ENCODE measurements at regions not wholly inside any gene's neighbourhood (a gene's known extent, or its start where the extent isn't known, plus 50 kb on each side); places are given as distances from the start of the nearest gene placed in this dataset.

- in situ Hi-C loops (cut with MboI): no loop called here
- TF ChIP-seq LARP7 (IDR thresholded peaks at IDR 0.05) (no peak), SRSF1 (IDR thresholded peaks at IDR 0.05; ENCODE audit: low read depth, low read length) (no peak), ZBTB33 (CRISPR knock-in tag; IDR thresholded peaks at IDR 0.05) (no peak), CBX2 (IDR thresholded peaks at IDR 0.05; ENCODE audit: insufficient read depth, low read length, poor library complexity, severe bottlenecking) (no peak), ARID4B (CRISPR knock-in tag; IDR thresholded peaks at IDR 0.05) (no peak), MTA3 (IDR thresholded peaks at IDR 0.05; ENCODE audit: borderline replicate concordance) (no peak), FOXP1 (CRISPR knock-in tag; IDR thresholded peaks at IDR 0.05) (no peak), MAZ (CRISPR knock-in tag; conservative IDR thresholded peaks at IDR 0.05 in 1 of 2, IDR thresholded peaks at IDR 0.05 in 1 of 2) (no peak), BMI1 (IDR thresholded peaks at IDR 0.05; ENCODE audit: low read length) (no peak), PATZ1 (CRISPR knock-in tag; IDR thresholded peaks at IDR 0.05; ENCODE audit: borderline replicate concordance) (no peak), KAT7 (CRISPR knock-in tag; IDR thresholded peaks at IDR 0.05; ENCODE audit: borderline replicate concordance) (no peak), TAF1 (IDR thresholded peaks at IDR 0.05; ENCODE audit: control insufficient read depth, extremely low read depth, insufficient read depth, low read length, severe bottlenecking) (no peak), MITF (IDR thresholded peaks at IDR 0.05) (no peak), CCAR2 (IDR thresholded peaks at IDR 0.05; ENCODE audit: low read depth, low read length) (no peak)
These were observed 152.7 kb upstream of the GLI3 start for GRCh38 chr7:42389697-42390096.

More at GRCh38 chr7:42389697-42390096, 152.7 kb upstream of the GLI3 start:
- FAIRE-seq (no peak), DNase-seq (ENCODE audit: extremely low read depth in 1 of 4, low spot score in 3 of 4) (no peak), ATAC-seq (no peak)
- no TSS peak for BruUV-seq (replicated peaks)
- no peaks in the 10 kb centered on the region for H3K79me2 ChIP-seq (ENCODE audit: control insufficient read depth, insufficient read depth, low read length)
- no peak overlapping the region for H3K27ac ChIP-seq (ENCODE audit: extremely low read depth, low read depth, low read length)
- no peaks in the 10 kb centered on the region for H3K9me1 ChIP-seq (ENCODE audit: control insufficient read depth, insufficient read depth, low read length)
- no peaks in the 10 kb centered on the region for H3K4me1 ChIP-seq (replicated peaks in 1 of 2; ENCODE audit: control insufficient read depth in 2 of 2, insufficient read depth in 2 of 2, low read length in 2 of 2)
- no peaks in the 10 kb centered on the region for H3K9me3 ChIP-seq (replicated peaks; ENCODE audit: control insufficient read depth, insufficient read depth, low read depth, low read length)
- ChIA-PET CTCF (ENCODE audit: low intra/inter-chr PET ratio) (no interaction called here), POLR2A (no interaction called here)
- H3K9ac ChIP-seq (ENCODE audit: insufficient read depth in 1 of 2, low read depth in 2 of 2, low read length in 2 of 2): no peak overlapping the region
- H2AFZ ChIP-seq (ENCODE audit: low read depth, low read length): no peak overlapping the region
- H3K36me3 ChIP-seq (ENCODE audit: control insufficient read depth, insufficient read depth, low read length): no peaks in the 10 kb centered on the region
- H3K27me3 ChIP-seq (ENCODE audit: control insufficient read depth in 2 of 2, insufficient read depth in 2 of 2, low read length in 2 of 2): no peaks in the 10 kb centered on the region
- WGBS (ENCODE audit: insufficient coverage, low coverage, missing lambda C conversion rate): 0% methylated on average over 1 of the region's 1 CpG
- intact Hi-C loops (cut with micrococcal nuclease): no loop called here
- H3K4me3 ChIP-seq: no peak overlapping the region
- no peak overlapping the region for H3K4me2 ChIP-seq (ENCODE audit: insufficient read depth, low read length)
- H4K20me1 ChIP-seq (replicated peaks; ENCODE audit: control insufficient read depth, insufficient read depth, low read length): no peaks in the 10 kb centered on the region

All from K562 (cell line).